ENCODE measurements at regions not wholly inside any gene's neighbourhood (a gene's known extent, or its start where the extent isn't known, plus 50 kb on each side); places are given as distances from the start of the nearest gene placed in this dataset.

- no peaks in the 10 kb centered on the region for H3K27me3 ChIP-seq (replicated peaks in 1 of 2; ENCODE audit: control insufficient read depth in 2 of 2, insufficient read depth in 2 of 2, low read length in 1 of 2)
- no peaks in the 10 kb centered on the region for H3K36me3 ChIP-seq (ENCODE audit: control insufficient read depth in 2 of 2, insufficient read depth in 2 of 2, low read length in 1 of 2)
- ATAC-seq (no peak), FAIRE-seq (no peak), DNase-seq (ENCODE audit: low read depth, low spot score) (no peak)
- ChIA-PET SMC1A (ENCODE audit: uncharacterized antibody, unreplicated experiment) (no interaction called here), RAD21 (ENCODE audit: unreplicated experiment) (no interaction called here), CTCF (no interaction called here), POLR2A (no interaction called here)
- no peak overlapping the region for H3K9ac ChIP-seq (ENCODE audit: control insufficient read depth, insufficient read depth, low read length)
- H3K27ac ChIP-seq (ENCODE audit: control insufficient read depth, insufficient read depth): no peak overlapping the region
- no peak overlapping the region for H3K4me2 ChIP-seq (ENCODE audit: control insufficient read depth, insufficient read depth)
- no peaks in the 10 kb centered on the region for H3K9me3 ChIP-seq (replicated peaks; ENCODE audit: control insufficient read depth, insufficient read depth, low read length)
- no peaks in the 10 kb centered on the region for H3K79me2 ChIP-seq (ENCODE audit: control insufficient read depth, insufficient read depth, low read length)
- BruUV-seq (replicated peaks): no TSS peak
- in situ Hi-C loops (cut with MboI): no loop called here
- H2AFZ ChIP-seq (ENCODE audit: control insufficient read depth, low read depth, low read length): no peak overlapping the region
- no peaks in the 10 kb centered on the region for H4K20me1 ChIP-seq (ENCODE audit: control insufficient read depth, insufficient read depth)
- H3K4me1 ChIP-seq (ENCODE audit: control insufficient read depth, insufficient read depth, low read length): no peaks in the 10 kb centered on the region
- H3K4me3 ChIP-seq: no peak overlapping the region
- intact Hi-C loops (cut with micrococcal nuclease; ENCODE audit: unreplicated experiment): no loop called here
- no peak for TF ChIP-seq SUZ12 (IDR thresholded peaks at IDR 0.05; ENCODE audit: unreplicated experiment)
- TF ChIP-seq MEF2B (IDR thresholded peaks at IDR 0.05; ENCODE audit: partially characterized antibody, poor library complexity, severe bottlenecking): no peak
- TF ChIP-seq ZSCAN29 (IDR thresholded peaks at IDR 0.05): no peak
- TF ChIP-seq, protein P1, sequence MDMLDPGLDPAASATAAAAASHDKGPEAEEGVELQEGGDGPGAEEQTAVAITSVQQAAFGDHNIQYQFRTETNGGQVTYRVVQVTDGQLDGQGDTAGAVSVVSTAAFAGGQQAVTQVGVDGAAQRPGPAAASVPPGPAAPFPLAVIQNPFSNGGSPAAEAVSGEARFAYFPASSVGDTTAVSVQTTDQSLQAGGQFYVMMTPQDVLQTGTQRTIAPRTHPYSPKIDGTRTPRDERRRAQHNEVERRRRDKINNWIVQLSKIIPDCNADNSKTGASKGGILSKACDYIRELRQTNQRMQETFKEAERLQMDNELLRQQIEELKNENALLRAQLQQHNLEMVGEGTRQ (IDR thresholded peaks at IDR 0.05; ENCODE audit: borderline replicate concordance, low read depth, low read length): no peak
- no peak for TF ChIP-seq TCF12 (IDR thresholded peaks at IDR 0.05; ENCODE audit: low read depth, low read length)
- TF ChIP-seq NR2C2 (IDR thresholded peaks at IDR 0.05; ENCODE audit: borderline replicate concordance, control insufficient read depth, insufficient read length, low read depth): no peak
- TF ChIP-seq CBX5 (IDR thresholded peaks at IDR 0.05; ENCODE audit: low read depth): no peak
- no peak for TF ChIP-seq ETV6 (conservative IDR thresholded peaks at IDR 0.05 in 1 of 2, IDR thresholded peaks at IDR 0.05 in 1 of 2; ENCODE audit: borderline replicate concordance in 1 of 2, low read depth in 1 of 2)
- no peak for TF ChIP-seq ZBTB4 (CRISPR knock-in tag; IDR thresholded peaks at IDR 0.05)
- TF ChIP-seq TARDBP (IDR thresholded peaks at IDR 0.05; ENCODE audit: borderline replicate concordance): no peak
- TF ChIP-seq NFXL1 (IDR thresholded peaks at IDR 0.05; ENCODE audit: borderline replicate concordance): no peak
- TF ChIP-seq, protein P2, sequence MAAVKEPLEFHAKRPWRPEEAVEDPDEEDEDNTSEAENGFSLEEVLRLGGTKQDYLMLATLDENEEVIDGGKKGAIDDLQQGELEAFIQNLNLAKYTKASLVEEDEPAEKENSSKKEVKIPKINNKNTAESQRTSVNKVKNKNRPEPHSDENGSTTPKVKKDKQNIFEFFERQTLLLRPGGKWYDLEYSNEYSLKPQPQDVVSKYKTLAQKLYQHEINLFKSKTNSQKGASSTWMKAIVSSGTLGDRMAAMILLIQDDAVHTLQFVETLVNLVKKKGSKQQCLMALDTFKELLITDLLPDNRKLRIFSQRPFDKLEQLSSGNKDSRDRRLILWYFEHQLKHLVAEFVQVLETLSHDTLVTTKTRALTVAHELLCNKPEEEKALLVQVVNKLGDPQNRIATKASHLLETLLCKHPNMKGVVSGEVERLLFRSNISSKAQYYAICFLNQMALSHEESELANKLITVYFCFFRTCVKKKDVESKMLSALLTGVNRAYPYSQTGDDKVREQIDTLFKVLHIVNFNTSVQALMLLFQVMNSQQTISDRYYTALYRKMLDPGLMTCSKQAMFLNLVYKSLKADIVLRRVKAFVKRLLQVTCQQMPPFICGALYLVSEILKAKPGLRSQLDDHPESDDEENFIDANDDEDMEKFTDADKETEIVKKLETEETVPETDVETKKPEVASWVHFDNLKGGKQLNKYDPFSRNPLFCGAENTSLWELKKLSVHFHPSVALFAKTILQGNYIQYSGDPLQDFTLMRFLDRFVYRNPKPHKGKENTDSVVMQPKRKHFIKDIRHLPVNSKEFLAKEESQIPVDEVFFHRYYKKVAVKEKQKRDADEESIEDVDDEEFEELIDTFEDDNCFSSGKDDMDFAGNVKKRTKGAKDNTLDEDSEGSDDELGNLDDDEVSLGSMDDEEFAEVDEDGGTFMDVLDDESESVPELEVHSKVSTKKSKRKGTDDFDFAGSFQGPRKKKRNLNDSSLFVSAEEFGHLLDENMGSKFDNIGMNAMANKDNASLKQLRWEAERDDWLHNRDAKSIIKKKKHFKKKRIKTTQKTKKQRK (IDR thresholded peaks at IDR 0.05; ENCODE audit: low read depth, low read length): no peak
- no peak for TF ChIP-seq POLR2AphosphoS5 (IDR thresholded peaks at IDR 0.05; ENCODE audit: low read length)
- TF ChIP-seq PAX5 (IDR thresholded peaks at IDR 0.05; ENCODE audit: borderline replicate concordance, low read depth, low read length): no peak
- no peak for TF ChIP-seq SMAD1 (IDR thresholded peaks at IDR 0.05; ENCODE audit: low read depth, partially characterized antibody)
- no peak for TF ChIP-seq BRCA1 (IDR thresholded peaks at IDR 0.05; ENCODE audit: low read depth, low read length)
- TF ChIP-seq NFIC (IDR thresholded peaks at IDR 0.05; ENCODE audit: low read depth, low read length): no peak
- no peak for TF ChIP-seq BMI1 (IDR thresholded peaks at IDR 0.05; ENCODE audit: borderline replicate concordance)
These were observed 287.5 kb upstream of the CRIM1 start for GRCh38 chr2:36068086-36068485.

Measured in GM12878 (cell line).